Pons (tissue), 1 donor: ENCODE measurements at regions not wholly inside any gene's neighbourhood (a gene's known extent, or its start where the extent isn't known, plus 50 kb on each side); places are given as distances from the start of the nearest gene placed in this dataset.
"Not testable (repeated sequence)": the region's sequence is repeated elsewhere in the genome, so short reads cannot be mapped to it uniquely, and the experiment has no call there.

Experiments used
- DNase-seq: peaks from one replicate; pipeline ENCODE4 v3.0.0-alpha.2; 2016; ENCODE audit warnings: low spot score

DNA sequence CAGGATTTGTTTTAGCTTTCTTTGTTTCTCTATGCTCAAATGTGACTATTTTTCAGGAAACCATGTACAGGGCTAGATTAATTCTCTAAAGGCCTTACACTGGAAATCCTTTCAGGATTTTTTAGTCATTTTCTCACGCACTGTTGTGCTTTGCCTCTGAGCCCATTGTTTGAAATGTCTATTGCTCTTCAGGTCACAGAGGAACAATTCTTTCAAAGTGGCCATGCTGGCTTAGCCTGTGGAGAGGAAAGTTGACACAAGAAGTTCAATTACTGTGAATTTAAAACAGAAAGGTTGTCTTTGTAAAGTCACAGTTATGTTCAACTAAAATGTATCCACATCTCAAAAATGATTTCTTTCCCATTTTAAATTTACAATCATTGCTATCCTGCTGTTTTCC is 1071.7 kb upstream of the POT1 start:
- DNase-seq: no peak

DNA sequence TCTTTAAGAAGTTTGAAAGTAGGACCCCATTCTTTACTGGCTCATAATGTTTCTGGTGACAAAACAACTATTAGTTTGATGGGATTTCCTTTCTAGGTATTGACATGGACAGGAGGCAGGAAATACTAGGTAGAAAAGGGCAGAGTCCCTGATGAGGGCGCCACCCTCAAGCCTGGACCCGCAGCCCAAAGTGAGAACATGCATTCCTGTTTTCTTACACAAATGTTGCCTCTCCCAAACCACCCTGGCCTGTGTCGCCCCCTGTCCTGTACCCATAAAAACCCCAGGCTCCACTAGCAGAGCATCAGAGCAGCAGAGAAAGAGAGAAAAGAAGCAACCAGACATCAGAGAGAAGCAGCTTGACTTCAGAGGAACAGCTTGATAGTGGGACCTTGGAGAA is 1055.2 kb upstream of the POT1 start:
- no peak for DNase-seq

DNA sequence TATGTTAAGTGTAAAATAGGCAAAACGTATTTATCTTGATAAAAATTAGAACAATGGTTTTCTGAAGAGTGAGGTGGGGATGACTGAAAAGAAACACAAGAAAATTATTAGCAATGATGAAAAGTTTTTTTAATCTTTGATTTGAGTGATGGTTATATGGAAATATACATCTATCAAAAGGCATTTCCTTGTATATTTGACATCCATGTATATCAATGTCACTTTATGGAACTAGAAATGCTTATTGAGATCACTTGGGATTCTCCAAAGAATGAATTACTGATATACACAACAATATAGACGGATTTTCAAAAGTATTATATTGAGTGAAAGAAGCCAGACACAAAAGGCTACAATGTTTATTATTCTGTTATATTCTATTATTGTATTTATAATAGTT is 1042.0 kb upstream of the POT1 start:
- DNase-seq: no peak

DNA sequence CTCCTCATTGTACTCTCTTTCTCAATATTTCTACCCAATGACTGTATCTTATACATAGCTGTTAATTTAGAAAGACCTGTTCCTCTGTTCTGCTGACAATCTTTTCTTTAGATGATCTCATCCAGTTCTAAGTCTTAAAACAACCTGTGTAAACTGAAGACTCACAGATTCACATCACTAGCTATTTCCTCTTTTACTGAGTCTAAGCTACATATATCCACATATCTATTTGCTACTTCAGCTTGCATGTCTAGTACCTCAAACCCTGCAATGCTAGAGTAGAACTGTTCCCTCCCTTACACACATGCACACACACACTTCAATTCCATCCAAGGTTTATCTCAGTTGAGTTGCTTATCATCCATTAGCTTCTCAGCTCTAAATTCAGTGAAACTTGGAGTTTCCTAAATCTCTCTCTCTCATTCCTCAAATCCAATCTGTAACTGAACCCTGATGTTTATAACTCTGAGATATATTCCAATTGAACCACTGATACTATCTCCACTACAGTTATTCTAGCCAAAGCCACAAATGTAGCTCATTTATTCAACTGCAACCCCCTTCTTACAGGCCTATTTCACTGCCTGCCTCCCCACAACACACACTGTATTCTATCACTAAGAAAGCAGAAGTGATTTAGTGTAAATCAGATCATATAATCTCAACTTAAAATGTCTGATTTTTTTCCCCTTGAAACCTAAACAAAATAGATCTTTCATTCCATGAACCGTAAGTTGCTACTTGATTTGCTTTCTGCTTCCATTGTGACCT is 1036.8 kb upstream of the POT1 start:
- DNase-seq: no peak

DNA sequence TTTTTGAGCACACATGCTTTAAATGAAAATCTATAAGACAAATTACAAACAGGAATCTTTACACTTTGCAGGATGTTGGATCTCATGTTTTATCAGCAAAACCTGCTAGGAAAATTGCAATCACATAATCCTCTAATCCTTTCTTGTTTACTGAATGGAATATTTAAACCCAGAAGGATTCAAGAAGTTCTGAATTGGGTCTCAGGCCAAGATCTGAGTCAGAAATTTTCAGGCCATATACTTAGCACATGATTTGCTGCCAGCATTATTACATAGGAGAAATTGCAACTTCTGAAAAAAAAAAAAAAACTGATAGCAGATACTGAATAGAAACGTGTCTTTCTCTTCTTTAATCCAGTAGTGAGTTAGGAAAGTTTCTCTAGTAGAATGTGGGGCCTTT is 1005.3 kb upstream of the POT1 start:
- DNase-seq: no peak

DNA sequence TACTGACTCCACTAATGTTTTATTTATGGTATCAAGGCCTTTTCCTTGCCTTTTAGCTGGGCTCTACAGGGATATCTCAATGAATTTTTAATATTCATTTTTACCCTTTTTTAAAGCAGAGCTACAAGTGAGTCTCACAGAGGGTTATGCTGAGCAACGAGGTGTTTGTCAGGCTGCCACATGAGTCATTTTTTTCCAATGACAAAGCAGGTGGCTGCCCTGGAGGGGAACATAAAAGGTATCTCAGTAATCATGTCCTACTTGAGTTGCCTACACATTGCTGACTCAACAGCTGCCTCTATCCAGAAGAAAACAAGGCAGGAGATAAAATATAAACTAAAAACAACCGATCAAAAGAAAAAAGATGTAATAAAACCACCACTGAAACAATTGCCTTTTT is 1004.9 kb upstream of the POT1 start:
- no peak for DNase-seq

DNA sequence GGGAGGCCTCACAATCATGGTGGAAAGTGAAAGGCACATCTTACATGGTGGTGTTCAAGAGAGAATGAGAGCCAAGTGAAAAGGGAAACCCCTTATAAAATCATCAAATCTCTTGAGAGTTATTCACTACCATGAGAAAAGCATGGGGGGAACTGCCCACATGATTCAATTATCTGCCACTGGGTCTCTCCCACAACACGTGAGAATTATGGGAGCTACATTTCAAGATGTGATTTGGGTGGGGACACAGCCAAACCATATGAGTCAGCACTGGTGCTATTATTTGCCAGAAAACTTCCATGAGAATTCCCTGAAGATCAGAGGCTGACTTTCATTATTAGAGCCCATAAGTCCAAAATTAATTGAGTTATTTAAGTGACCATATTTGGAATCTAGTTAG is 1001.2 kb upstream of the POT1 start:
- DNase-seq: no peak

DNA sequence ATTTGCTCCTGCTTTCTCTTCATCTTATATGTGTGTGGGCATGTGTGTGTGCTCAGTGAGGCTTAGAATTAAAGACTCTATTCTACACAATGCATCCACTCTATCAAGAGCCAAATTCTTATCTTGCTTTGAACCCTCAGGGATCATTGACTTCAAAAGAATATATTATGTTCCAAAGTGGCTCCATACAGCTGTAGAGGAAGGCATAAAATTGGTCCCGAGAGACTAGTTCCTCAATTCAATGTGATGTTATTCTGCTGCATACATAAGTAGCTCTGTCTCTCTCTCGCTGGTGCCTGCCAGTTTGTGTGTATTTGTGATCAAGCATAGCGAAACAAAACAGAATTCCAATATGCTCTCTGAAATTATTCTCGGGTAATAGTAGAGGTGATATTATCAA is 997.9 kb upstream of the POT1 start:
- DNase-seq: no peak

DNA sequence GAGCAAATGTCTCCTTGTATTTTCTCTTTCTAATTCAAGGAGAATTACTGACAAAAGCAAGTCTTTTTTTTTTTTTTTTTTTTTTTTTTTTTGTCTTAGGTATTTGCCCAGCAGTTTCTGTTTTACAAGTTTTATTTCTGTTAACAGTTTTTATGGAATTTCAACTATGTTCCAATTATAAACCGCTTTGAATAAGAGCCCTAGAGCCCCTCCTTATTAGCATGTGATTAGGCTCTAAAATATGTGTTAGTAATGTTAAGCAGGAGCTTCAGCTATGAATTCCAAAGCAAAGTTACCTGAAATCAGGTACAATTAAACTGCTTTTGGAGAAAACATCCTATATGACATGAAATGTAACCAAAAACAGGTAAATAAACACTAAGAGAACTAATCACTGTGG is 997.0 kb upstream of the POT1 start:
- no peak for DNase-seq

DNA sequence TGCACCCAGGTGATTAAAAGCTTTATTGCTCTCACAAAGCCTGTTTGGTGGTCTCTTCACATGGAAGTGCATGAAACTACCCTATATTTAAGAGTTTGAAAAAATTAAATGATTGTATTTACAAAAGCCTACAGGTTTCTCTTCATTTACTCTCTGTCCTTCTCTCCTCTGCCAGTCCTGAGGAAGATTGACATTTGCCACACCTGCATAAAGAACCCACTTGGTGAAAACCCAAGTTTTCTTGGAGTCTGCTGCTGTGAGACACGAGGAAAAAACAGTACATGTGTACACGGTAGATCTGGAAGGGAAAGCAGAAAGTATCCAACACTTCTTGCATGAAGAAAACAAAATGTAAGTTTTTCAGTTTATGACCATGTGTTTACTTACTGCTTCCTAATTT is 994.4 kb upstream of the POT1 start:
- no peak for DNase-seq

DNA sequence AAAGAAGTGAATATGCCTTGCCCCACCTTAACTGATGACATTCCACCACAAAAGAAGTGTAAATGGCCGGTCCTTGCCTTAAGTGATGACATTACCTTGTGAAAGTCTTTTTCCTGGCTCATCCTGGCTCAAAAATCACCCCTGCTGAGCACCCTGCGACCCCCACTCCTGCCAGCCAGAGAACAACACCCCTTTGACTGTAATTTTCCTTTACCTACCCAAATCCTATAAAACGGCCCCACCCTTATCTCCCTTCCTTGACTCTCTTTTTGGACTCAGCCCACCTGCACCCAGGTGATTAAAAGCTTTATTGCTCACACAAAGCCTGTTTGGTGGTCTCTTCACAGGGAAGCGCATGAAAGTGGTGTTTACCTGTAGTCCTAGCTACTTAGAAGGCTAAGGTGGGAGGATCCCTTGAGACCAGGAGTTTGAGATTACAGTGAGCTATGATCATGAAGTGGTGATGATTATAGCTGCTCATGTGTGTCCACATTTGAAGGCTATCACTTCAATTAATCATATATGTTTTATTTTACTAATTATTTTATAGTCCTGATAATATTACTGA is 985.8 kb upstream of the POT1 start:
- DNase-seq: not testable (repeated sequence)

DNA sequence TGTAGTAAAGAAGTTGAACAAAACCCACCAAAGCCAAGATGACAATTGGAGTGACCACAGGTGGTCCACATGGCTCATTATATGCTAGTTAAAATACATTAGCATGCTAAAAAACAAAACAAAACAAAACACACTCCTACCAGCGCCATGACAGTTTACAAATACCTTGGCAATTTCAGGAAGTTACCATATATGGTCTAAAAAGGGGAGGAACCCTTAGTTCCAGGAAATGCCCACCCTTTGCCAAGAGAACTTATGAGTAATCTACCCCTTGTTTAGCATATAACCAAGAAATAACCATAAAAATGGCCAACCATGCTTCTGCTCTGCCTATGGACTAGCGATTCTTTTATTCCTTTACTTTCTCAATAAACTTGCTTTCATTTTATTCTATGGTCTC is 979.1 kb upstream of the POT1 start:
- no peak for DNase-seq

DNA sequence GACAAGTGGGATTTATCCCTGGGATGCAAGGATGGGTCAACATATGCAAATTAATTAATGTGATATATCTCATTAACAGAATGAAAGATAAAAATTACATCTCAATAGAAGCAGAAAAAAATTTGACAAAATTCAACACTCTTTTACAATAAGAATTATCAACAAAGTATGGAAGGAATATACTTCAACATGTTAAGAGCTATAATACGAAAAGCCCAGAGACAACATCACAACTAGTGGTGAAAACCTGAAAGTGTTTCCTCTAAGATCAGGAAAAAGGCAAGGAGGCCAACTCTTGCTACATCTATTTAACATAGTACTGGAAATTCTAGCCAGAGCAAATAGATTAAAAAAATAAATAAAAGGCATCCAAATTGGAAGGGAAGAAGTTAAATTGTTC is 970.0 kb upstream of the POT1 start:
- no peak for DNase-seq

DNA sequence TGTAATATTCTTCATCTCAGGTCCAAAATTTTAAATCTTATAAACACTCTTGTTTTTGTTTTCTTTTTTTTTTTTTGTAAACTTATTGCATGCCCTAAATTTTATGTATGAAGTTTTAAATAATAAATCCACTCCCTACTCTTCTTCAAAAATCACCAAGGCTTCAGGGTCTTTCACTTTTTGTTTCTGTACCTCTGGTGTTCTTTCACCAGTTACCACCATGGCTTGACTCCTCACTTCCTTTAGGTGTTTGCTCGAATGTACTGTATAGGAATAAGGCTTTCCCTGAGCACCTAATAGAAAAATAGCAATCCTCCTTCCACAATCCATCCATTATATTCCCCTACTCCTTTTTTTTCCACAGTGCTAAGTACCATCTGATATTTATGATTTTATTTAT is 962.8 kb upstream of the POT1 start:
- no peak for DNase-seq

DNA sequence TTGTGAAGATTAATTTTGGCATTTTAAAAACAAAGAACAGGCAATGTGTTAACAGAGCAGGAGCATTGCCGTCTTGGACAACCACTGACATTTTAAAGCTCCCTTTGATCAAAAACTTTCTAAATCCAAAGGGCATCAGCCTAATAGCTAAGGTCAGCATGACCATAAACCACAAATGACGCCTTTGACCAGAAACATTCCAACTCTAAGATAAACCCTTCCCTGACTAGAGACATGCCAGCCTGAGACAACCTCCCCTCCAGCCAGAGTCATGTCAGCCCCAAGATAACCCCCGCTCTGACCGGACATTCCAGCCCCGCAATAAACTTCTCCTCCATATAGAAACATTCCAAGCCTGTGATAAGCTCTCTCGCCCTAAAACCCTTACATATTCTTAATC is 949.4 kb upstream of the POT1 start:
- DNase-seq: no peak

DNA sequence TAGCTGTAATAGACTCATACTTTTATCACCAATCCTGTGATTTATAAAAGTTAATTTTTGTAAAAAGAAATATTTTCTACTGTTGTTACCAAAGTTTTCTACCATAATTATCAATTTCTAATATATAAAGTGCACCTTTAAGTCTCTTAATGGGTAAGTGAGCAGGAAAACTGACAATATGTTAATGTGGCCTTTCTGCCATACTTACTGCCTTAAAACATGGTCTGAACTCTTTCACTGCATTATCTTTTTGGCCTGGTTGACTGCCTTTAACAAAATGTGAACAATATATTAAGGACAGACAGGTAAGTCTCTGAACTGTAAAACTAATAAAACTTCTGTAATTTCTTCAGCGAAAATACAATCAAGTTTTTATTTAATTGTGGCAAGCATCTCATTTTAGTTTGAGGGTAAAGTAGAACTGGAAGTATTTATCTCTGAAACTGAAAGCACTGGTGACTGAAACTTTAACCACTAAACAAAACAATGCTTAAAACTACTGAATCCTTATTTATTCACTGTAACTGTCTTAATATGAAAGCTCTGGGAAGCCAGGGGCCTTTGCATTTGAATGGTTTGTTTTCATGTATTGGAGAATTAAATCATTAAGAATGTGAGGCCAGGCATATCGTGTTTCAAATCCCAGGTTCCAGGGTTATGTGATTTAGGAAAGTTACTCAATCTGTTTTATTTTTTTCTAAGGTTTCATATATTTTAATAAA is 948.8 kb upstream of the POT1 start:
- no peak for DNase-seq

DNA sequence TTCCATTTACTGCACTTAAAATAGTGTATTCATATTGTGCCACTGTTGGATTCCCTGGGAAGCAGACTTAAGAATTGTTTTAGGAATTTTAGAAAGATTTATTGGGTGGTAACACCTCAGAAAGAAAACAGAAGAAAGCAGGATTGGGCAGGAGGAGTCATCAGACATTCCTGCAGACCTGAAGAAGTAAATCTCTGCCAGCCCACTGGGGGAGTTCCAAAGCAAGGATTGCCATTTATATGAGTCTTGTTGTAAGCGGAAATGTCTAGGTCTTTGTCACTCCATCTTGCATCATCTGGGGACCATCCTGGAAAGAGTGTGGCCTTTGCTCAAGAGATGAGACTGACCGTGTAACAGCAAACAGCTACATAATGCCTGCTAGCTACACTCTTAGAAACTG is 947.6 kb upstream of the POT1 start:
- no peak for DNase-seq

DNA sequence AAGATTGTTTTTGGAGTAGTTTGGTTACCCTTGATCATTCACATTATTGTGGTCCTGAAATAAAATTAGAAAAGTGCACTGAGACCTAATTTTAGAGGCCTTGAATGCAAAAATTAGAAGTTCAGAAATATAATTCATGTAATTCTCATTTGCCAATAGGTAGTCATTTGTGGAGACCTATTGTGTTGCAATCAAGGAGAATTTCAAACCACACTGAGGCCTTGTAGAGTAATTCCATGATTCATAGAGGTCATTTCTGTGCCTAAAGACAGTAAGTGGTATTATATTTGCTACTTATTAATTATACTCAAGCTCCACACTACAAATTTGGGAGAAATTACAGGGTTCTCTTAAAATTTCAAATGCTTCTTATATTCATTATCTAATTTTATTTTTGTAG is 946.8 kb upstream of the POT1 start:
- no peak for DNase-seq

DNA sequence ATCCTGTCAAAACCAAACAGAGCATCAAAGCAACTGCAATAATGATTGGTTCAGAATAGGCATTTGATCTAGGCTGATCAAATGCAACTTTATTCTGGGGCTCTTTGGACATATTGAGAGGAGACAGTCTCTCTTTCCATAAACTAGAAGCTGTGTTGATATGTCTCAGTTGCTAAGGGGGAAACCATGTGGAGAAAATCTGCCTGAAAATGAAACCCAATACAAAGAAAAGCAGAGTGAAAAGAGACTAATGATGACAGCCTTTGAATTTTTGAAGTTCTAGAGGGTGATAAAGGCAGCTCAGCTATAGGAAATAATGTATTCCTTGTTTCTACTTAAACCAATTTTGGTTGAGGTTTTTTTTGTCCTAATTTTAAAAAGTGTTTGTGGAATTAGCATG is 941.8 kb upstream of the POT1 start:
- DNase-seq: no peak

DNA sequence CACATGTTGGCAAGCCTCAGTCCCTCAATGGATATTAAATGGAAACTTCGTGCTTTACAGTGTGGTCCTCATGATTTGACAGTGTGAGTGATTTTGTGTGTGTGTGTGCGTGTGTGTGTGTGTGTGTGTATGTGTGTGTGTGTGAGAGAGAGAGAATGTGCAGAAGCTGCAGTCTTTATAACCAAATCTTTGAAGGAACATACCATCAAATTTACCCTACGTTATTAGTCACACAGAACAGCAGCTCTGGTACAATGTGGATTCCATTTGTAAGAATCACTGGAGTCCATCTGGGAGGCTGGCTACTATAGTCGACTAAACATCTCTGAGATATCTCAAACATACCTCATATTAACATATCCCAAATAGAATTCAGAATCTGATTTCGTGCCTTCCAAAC is 928.0 kb upstream of the POT1 start:
- no peak for DNase-seq

DNA sequence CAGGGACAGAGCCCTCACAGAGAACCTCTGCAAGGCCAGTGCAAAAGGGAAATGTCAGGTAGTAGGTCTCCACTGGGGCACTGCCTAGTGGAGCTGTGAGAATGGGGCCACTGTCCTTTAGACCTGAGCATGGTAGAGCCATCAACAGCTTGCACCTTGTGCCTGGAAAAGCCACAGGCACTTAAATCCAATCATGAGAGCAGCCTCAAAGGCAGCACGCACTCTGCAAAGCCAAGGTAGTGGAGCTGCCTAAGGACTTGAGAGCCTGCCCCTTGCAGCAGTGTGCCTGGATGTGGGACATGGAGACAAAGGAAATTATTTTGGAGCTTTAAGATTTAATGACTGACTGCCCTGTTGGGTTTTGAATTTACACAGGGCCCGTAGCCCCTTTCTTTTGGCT is 918.5 kb upstream of the POT1 start:
- DNase-seq: no peak

DNA sequence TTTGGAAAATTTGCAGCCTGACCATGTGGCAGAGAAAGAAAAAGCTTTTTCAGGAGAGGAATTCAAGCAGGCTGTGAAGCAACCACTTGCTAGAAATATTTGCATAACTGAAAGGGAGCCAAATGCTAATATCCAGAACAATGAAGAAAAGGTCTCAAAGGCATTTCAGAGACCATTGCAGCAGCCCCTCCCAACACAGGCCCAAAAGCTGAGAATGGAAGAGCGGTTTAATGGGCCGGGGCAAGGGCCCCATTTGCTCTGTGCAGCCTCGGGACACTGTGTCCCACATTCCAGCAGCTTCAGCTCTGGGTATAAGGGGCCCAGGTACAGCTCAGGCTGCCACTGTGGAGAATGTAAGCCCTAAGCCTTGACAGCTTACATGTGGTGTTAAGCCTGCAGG is 918.1 kb upstream of the POT1 start:
- DNase-seq: no peak

DNA sequence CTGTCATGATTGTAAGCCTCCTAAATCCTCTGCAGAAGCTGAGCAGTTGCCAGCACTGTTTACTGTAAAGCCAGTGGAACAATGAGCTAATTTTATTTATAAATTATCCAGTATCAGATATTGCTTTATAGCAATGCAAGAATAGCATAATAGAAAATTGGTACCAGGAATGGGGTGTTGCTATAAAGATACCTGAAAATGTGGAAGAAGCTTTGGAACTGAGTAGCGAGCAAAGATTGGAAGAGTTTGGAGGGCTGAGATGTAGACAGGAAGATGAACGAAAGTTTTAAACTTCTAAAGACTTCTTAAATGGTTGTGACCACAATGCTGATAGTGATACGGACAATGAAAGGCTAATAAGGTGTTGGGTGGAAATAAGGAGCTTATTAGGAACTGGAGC is 917.4 kb upstream of the POT1 start:
- DNase-seq: no peak

DNA sequence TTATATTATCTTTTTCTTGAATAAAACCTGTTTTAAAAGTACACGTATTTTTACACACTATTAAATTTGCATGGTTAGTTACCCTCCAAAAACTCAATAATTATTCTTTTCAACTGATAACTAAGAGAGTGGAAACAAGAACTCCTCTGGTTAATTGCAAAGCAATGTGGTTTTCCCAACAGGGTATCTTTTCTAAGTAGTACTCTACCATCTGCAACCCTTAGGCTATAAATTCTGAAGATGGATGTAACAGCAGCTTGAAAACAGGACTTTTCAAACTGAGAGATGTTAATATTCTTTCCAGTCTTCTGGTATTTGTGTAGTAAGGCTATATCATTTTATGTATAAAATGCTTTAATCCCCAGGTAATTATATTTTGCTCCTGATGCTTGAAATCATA is 916.1 kb upstream of the POT1 start:
- no peak for DNase-seq
